Gastroesophageal sphincter (tissue), 4 donors: ENCODE measurements at regions not wholly inside any gene's neighbourhood (a gene's known extent, or its start where the extent isn't known, plus 50 kb on each side); places are given as distances from the start of the nearest gene placed in this dataset.

ENCODE experiments used
- ATAC-seq: fragments of 150-250 bp; one replicate; pipeline ENCODE4 v1.9.1; 2016; ENCODE audit warnings: mild to moderate bottlenecking, moderate library complexity
- H3K27ac ChIP-seq, 4 donors: fragments of 200-600 bp; sonication (generic) in 3 of 4; 1 replicate in 3 of 4; 2 replicates in 1 of 4; pipeline ENCODE4 v1.5.1; 2016 to 2019
- H3K27me3 ChIP-seq: fragments of 200-600 bp; sonication (generic); one replicate; pipeline ENCODE4 v1.5.1; 2019
- H3K36me3 ChIP-seq, 2 donors: fragments of 200-600 bp; sonication (generic); one replicate each; pipeline ENCODE4 v1.5.1; 2019; ENCODE audit warnings: control low read depth in 1 of 2
- H3K4me1 ChIP-seq, 3 donors: fragments of 200-600 bp; sonication (generic); 1 replicate in 2 of 3; 2 replicates in 1 of 3; pipeline ENCODE4 v1.5.1; 2016 to 2019; ENCODE audit warnings: control low read depth in 2 of 3
- H3K4me3 ChIP-seq, 2 donors: fragments of 200-600 bp; sonication (generic); one replicate each; pipeline ENCODE4 v1.5.1; 2019; ENCODE audit warnings: mild to moderate bottlenecking in 1 of 2, moderate library complexity in 1 of 2
- H3K9me3 ChIP-seq, 3 donors: fragments of 200-600 bp; sonication (generic); one replicate each; pipeline ENCODE4 v1.5.1; 2017 to 2019; ENCODE audit warnings: control low read depth in 2 of 3
- EP300 ChIP-seq: sonication (generic); formaldehyde crosslinking; IDR thresholded peaks from one replicate; pipeline ENCODE4 v1.6.1; 2017; ENCODE audit warnings: antibody characterized with exemption, mild to moderate bottlenecking
- POLR2A ChIP-seq, 2 donors: fragments of 450-650 bp; IDR thresholded peaks; one replicate each; pipeline ENCODE4 v1.6.1; 2017; ENCODE audit warnings: antibody characterized with exemption in 2 of 2, mild to moderate bottlenecking in 2 of 2, moderate library complexity in 1 of 2
- POLR2AphosphoS5 ChIP-seq: sonication (generic); formaldehyde crosslinking; IDR thresholded peaks from one replicate; pipeline ENCODE4 v1.6.1; 2017; ENCODE audit warnings: antibody characterized with exemption
- WGBS, 2 donors: methylation state at CpG; one replicate each; pipeline ENCODE4 v1.1.5; 2018; ENCODE audit warnings: low coverage in 1 of 2; 5-methylcytosine and 5-hydroxymethylcytosine counted together
- TF ChIP-seq, protein P1 (sequence below), 4 experiments: fragments of 200-600 bp in 2 of 4; fragments of 450-650 bp in 2 of 4; sonication (generic) in 1 of 4; IDR thresholded peaks; one replicate each; pipeline ENCODE4 v1.5.1; 2017 to 2019; ENCODE audit warnings: antibody characterized with exemption in 4 of 4, mild to moderate bottlenecking in 2 of 4, moderate library complexity in 2 of 4

DNA sequence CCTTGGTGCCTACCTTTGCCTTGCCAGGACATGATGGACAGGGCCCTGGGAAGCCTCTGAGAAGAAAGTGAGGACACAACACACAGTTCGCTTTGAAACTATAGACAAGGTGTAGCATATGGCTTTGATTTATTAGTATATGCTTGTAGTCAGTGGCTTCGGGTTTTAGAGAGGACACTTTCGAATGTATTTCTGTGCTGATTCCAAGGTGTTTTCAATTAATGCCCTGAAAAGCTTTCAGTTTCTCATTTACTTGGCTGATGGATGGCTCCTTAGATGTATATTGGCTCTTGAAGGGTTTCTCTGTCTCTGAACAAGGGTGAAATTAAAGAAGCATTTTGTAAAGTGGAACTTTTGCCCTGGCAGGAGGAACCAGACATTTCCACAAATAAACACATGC, 106.9 kb downstream of the POSTN start:
- no peaks in the 10 kb centered on the region for H3K4me1 ChIP-seq
- TF ChIP-seq POLR2A (IDR thresholded peaks at IDR 0.05) (no peak), POLR2AphosphoS5 (no peak), EP300 (no peak)
- TF ChIP-seq, protein P1, sequence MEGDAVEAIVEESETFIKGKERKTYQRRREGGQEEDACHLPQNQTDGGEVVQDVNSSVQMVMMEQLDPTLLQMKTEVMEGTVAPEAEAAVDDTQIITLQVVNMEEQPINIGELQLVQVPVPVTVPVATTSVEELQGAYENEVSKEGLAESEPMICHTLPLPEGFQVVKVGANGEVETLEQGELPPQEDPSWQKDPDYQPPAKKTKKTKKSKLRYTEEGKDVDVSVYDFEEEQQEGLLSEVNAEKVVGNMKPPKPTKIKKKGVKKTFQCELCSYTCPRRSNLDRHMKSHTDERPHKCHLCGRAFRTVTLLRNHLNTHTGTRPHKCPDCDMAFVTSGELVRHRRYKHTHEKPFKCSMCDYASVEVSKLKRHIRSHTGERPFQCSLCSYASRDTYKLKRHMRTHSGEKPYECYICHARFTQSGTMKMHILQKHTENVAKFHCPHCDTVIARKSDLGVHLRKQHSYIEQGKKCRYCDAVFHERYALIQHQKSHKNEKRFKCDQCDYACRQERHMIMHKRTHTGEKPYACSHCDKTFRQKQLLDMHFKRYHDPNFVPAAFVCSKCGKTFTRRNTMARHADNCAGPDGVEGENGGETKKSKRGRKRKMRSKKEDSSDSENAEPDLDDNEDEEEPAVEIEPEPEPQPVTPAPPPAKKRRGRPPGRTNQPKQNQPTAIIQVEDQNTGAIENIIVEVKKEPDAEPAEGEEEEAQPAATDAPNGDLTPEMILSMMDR (IDR thresholded peaks at IDR 0.05): no peak
- ATAC-seq: no peak
- 72 to 90% methylated on average over 3 of the region's 3 CpGs for WGBS, 2 donors
- no peaks in the 10 kb centered on the region for H3K27me3 ChIP-seq
- no peaks in the 10 kb centered on the region for H3K9me3 ChIP-seq
- no peak overlapping the region for H3K4me3 ChIP-seq
- H3K27ac ChIP-seq: no peak overlapping the region
- no peaks in the 10 kb centered on the region for H3K36me3 ChIP-seq

DNA sequence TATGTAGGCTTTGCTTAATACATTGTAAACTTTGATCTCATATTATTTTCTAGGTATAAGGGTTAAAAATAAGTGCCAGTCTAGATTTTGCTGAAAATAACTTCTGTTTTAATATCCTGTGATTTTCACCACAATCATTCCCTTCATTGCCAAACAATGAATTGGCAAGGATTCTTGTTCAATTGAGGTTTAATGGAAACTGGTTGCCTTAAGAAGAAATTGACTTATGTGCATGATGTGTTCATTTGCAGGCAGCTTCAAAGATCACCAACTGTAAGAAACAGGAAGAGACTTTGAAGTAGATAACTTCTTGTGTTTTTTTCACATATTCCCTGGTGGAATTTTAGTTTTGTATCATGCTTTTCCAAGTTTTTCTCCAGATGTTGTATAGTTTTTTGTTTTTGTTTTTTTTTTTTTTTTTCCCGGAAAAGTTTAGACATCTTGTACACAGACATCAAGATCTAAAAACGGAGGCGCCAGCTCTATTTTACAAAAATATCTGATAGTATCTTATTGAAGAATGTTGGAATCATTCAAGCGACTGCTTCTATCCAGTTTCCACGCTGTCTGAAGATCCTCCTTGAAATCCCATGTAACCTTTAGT, 108.3 kb downstream of the POSTN start:
- Histone ChIP-seq H3K4me3 (no peak overlapping the region), H3K9me3 (no peaks in the 10 kb centered on the region), H3K36me3 (no peaks in the 10 kb centered on the region), H3K27ac (no peak overlapping the region), H3K27me3 (no peaks in the 10 kb centered on the region), H3K4me1 (no peaks in the 10 kb centered on the region)
- 64 to 94% methylated on average over 4 to 5 of the region's 5 CpGs for whole genome bisulfite sequencing, 2 donors
- ATAC-seq: no peak
- TF ChIP-seq POLR2AphosphoS5 (no peak), POLR2A (IDR thresholded peaks at IDR 0.05) (no peak), EP300 (no peak)
- TF ChIP-seq, protein P1 (IDR thresholded peaks at IDR 0.05): no peak

DNA sequence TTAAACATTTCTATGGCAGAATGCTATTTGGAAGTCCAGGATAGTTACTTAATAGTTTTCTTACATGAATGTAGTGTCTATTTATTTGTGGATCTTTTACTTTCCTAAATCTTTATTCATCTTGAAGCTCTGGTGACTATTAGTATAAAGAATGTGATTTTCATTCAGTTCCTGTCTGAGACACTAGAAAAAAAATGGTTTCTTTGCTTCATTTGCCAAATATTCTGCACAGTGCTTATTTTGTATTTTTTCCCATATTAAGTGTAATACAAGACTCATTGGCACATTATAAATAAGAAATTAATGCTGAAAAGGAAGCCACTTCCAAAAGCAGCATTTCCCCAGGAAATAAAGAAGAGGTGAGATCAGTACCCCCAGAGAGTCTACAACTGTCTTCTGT, 109.8 kb downstream of the POSTN start:
- TF ChIP-seq, protein P1 (IDR thresholded peaks at IDR 0.05): no peak
- TF ChIP-seq POLR2A (IDR thresholded peaks at IDR 0.05) (no peak), EP300 (no peak), POLR2AphosphoS5 (no peak)
- Histone ChIP-seq H3K4me1 (no peaks in the 10 kb centered on the region), H3K9me3 (no peaks in the 10 kb centered on the region), H3K36me3 (no peaks in the 10 kb centered on the region), H3K4me3 (no peak overlapping the region), H3K27me3 (no peaks in the 10 kb centered on the region), H3K27ac (no peak overlapping the region)
- no peak for ATAC-seq

DNA sequence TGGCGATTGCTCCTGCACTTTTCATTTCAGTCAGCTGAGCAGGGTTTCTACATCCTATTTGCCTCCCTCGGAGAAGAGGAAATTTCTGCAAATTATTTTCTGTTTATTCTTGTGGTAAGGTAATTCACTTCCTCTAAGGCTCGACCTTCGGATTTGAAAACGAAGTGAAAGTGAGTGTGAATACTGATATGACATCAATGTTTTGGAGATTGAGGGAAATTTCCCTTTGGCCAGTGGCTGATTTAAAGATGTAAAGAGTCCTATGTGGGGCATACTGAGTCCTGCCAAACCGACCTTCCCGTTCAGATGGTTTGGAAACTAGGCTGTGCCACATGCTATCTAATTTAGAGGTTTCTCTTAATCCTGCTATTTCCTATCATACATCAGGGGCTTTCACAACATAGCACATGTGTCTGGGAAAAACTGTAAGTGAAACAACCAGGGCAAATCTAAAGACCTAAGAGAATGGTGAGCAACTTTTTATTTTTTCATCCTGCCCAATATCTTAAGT, 112.3 kb downstream of the POSTN start:
- Histone ChIP-seq H3K4me3 (no peak overlapping the region), H3K9me3 (no peaks in the 10 kb centered on the region), H3K4me1 (peaks cover 0 to 8% (median 0%) of the 10 kb centered on the region in 3 donors), H3K27me3 (no peaks in the 10 kb centered on the region), H3K36me3 (no peaks in the 10 kb centered on the region), H3K27ac (no peak overlapping the region)
- 62 to 91% methylated on average over 5 to 7 of the region's 7 CpGs for WGBS, 2 donors
- no peak for TF ChIP-seq POLR2AphosphoS5
- no peak for TF ChIP-seq POLR2A (IDR thresholded peaks at IDR 0.05)
- TF ChIP-seq, protein P1 (IDR thresholded peaks at IDR 0.05): no peak
- TF ChIP-seq EP300: no peak
- ATAC-seq: no peak

DNA sequence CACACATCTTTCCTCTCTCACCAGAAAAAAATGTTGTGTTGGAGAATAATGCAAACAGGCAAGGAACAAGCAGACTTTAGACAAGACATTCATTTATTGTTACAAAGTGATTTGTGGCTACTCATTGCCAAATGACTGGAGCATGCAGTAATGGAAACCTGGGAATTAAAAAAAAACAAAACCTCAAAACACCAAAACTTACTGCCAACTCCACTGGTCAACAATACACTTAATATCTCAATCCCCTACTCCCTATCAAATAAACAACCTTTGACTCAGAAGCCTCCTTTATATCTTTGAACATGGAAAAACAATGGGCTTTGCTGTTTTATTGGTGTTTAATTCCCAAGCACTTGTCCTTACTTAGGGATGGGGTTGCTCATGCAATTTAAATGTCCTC, 112.8 kb downstream of the POSTN start:
- Histone ChIP-seq H3K27me3 (no peaks in the 10 kb centered on the region), H3K4me1 (peaks cover 0 to 8% (median 0%) of the 10 kb centered on the region in 3 donors), H3K36me3 (no peaks in the 10 kb centered on the region), H3K9me3 (no peaks in the 10 kb centered on the region), H3K27ac (no peak overlapping the region), H3K4me3 (no peak overlapping the region)
- no peak for TF ChIP-seq EP300
- TF ChIP-seq, protein P1 (IDR thresholded peaks at IDR 0.05): no peak
- TF ChIP-seq POLR2AphosphoS5: no peak
- no peak for TF ChIP-seq POLR2A (IDR thresholded peaks at IDR 0.05)
- no peak for ATAC-seq
